Breast epithelium (tissue), 4 donors: ENCODE measurements at regions not wholly inside any gene's neighbourhood (a gene's known extent, or its start where the extent isn't known, plus 50 kb on each side); places are given as distances from the start of the nearest gene placed in this dataset.
"Not testable (repeated sequence)": the region's sequence is repeated elsewhere in the genome, so short reads cannot be mapped to it uniquely, and the experiment has no call there.

Experiments
- DNase-seq, 2 donors: peaks; one replicate each; pipeline ENCODE4 v3.0.0-alpha.2; 2019; ENCODE audit warnings: low spot score in 2 of 2
- H3K27ac ChIP-seq, 2 donors: fragments of 200-600 bp; sonication (generic) in 1 of 2; one replicate each; pipeline ENCODE4 v1.5.1; 2016 to 2019; ENCODE audit warnings: mild to moderate bottlenecking in 1 of 2
- H3K27me3 ChIP-seq, 2 donors: fragments of 200-600 bp; sonication (generic) in 1 of 2; one replicate each; pipeline versions ENCODE4 v1.5.1 to v1.6.0; 2017 to 2019; ENCODE audit warnings: control low read depth in 1 of 2, mild to moderate bottlenecking in 1 of 2
- H3K36me3 ChIP-seq: fragments of 200-600 bp; one replicate; pipeline ENCODE4 v1.5.1; 2019
- H3K4me1 ChIP-seq, 2 donors: fragments of 200-600 bp; sonication (generic); one replicate each; pipeline ENCODE4 v1.5.1; 2016 to 2019; ENCODE audit warnings: control low read depth in 1 of 2
- H3K4me3 ChIP-seq, 3 donors: fragments of 200-600 bp; sonication (generic); 1 replicate in 2 of 3; 2 replicates in 1 of 3; pipeline ENCODE4 v1.5.1; 2016 to 2019; ENCODE audit warnings: mild to moderate bottlenecking in 3 of 3, moderate library complexity in 2 of 3
- H3K9me3 ChIP-seq, 2 donors: fragments of 200-600 bp; sonication (generic) in 1 of 2; one replicate each; pipeline ENCODE4 v1.5.1; 2016 to 2019; ENCODE audit warnings: control low read depth in 1 of 2
- POLR2A ChIP-seq: fragments of 450-650 bp; IDR thresholded peaks from one replicate; pipeline ENCODE4 v1.6.1; 2016; ENCODE audit warnings: antibody characterized with exemption, mild to moderate bottlenecking, moderate library complexity
- POLR2AphosphoS5 ChIP-seq, 3 donors: sonication (generic); formaldehyde crosslinking; IDR thresholded peaks; one replicate each; pipeline ENCODE4 v1.6.1; 2017; ENCODE audit warnings: antibody characterized with exemption in 3 of 3
- intact Hi-C: fragments of 100-400 bp; cut with DNase I; formaldehyde crosslinking; loops from one replicate; pipeline ENCODE4 v1.15.1; 2023; ENCODE audit warnings: low total_unique reads
- TF ChIP-seq, protein P1 (sequence below), 3 donors: fragments of 450-650 bp; IDR thresholded peaks; one replicate each; pipeline ENCODE4 v1.5.1; 2016 to 2017; ENCODE audit warnings: antibody characterized with exemption in 3 of 3, mild to moderate bottlenecking in 3 of 3, moderate library complexity in 3 of 3

DNA sequence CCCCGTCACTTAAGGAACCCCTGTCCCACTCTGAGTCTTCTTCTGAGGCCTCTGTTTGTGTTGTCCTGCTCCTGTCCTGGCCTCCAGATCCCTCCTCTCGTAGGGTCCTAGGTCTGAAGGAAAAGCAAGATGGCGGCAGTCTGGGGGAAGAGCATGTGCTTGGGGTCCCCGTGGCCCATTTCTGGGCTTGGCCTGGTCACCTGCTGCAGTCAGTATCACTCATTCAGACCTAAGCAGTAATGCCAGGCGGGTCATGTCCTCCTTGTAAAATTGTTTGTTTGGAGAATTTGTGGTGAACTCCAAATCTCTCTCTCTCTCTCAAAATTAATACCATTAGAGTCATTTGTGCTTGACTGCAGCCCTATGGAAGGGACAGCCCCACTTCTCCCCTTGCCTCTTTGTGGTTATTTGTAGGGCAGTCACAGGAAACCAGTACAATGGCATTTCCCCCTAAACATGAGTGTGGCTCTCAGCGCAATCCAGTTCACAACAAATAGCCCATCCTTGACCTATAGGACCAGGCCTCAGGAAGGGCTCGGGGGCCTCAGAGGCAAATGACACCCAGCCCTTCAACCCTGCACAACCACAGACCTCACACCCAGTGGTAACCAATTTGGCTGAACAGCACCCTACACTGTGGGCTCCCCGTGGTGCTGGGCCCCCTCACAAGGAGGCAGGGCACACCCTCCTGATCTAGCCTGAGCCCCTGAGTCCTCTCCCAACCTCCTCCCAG, 173.5 kb downstream of the OR4M2 start:
- TF ChIP-seq POLR2A (no peak), POLR2AphosphoS5 (IDR thresholded peaks at IDR 0.05) (no peak)
- TF ChIP-seq, protein P1, sequence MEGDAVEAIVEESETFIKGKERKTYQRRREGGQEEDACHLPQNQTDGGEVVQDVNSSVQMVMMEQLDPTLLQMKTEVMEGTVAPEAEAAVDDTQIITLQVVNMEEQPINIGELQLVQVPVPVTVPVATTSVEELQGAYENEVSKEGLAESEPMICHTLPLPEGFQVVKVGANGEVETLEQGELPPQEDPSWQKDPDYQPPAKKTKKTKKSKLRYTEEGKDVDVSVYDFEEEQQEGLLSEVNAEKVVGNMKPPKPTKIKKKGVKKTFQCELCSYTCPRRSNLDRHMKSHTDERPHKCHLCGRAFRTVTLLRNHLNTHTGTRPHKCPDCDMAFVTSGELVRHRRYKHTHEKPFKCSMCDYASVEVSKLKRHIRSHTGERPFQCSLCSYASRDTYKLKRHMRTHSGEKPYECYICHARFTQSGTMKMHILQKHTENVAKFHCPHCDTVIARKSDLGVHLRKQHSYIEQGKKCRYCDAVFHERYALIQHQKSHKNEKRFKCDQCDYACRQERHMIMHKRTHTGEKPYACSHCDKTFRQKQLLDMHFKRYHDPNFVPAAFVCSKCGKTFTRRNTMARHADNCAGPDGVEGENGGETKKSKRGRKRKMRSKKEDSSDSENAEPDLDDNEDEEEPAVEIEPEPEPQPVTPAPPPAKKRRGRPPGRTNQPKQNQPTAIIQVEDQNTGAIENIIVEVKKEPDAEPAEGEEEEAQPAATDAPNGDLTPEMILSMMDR (IDR thresholded peaks at IDR 0.05) = no peak
- Histone ChIP-seq H3K36me3 (no peaks in the 10 kb centered on the region), H3K9me3 (no peaks in the 10 kb centered on the region), H3K27ac (no peak overlapping the region), H3K4me1 (no peaks in the 10 kb centered on the region), H3K27me3 (no peaks in the 10 kb centered on the region), H3K4me3 (no peak overlapping the region)
- intact Hi-C loops = no loop called here
- DNase-seq = no peak

DNA sequence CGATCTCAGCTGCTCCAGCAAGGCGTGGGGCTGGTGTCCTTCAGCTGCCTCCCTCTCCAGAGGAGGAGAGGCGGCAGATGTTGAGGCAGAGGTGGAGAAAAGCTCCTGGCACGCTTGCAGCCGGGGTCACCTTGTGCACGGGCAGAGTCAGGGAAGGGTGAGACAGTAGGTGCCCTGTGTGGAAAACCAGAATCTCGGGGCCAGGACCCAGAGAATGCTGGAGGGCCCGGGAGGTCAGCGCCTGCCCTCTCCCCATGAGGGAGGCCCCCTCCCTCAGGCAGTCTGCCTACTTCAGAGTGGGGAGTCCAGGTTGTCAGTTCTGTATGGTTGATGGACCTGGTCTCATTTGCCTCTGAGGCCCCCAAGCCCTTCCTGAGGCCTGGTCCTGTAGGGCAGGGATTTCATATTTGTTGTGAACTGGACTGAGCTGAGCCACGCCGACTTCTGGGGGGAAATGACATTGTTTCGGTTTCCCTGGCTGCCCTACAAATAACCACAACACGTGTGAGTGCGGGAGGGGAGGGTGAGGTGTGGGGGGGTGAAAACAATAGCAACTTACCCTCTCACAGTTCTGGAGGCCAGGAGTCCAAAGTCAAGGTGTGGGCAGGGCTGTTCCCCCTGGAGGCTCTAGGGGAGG, 174.2 kb downstream of the OR4M2 start:
- intact Hi-C loops, H3K9me3 ChIP-seq, H3K36me3 ChIP-seq, DNase-seq, H3K4me1 ChIP-seq, H3K4me3 ChIP-seq, H3K27me3 ChIP-seq, H3K27ac ChIP-seq: not testable (repeated sequence)

DNA sequence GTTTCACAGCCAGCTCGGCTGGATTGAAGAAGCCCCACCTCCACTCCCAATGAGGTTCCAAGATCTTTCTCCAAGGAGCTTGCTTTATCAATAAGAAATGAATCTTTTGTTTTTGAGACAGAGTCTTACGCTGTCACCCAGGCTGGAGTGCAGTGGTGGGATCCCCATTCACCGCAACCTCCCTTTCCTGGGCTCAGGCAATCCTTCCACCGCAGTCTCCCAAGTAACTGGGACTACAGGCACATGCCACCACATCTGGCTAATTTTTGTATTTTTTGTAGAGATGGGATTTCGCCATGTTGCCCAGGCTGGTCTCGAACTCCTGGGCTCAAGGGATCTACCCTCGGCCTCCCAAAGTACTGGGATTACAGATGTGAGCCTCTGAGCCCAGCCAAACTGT, 175.3 kb downstream of the OR4M2 start:
- not testable (repeated sequence) for H3K4me3 ChIP-seq, H3K9me3 ChIP-seq, H3K27me3 ChIP-seq, H3K27ac ChIP-seq, DNase-seq, H3K36me3 ChIP-seq, H3K4me1 ChIP-seq
- intact Hi-C loops = loop anchor here (1.0 kb wide), 1 partner anchor 8 kb away; no protein-coding TSS in a partner anchor

DNA sequence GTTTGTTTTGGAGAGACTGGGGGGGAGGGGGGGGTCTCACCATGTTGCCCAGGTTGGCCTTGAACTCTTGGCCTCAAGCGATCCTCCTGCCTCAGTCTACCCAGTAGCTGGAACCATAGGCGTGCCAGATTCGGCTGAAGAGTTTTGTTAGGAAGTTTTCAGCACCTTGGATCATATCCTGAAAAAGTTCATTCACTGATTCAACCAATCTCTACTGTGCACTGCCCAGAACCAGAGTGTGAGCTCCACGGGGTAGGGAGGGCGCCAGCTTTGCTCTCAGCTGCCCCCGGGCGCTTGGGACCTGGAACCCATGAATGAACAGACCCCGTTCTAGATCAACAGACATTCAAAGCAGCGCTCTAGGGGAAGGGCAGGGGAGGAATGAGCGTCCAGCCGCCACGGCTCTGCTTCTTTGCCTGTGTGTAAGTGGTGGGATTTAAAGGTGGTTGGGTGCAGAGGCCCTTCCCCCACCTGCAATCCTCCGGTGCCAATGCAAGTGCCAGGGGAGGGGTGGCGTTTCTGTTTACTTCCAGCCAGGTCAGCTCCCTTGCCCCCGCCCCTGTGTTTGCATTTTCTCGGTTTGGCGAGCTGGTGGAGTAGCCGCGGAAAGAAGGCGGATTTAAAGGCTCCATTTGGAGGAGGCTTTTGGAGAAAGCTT, 176.2 kb downstream of the OR4M2 start:
- intact Hi-C loops = loop anchor here (1.0 kb wide), 1 partner anchor 9 kb away; no protein-coding TSS in a partner anchor
- H3K36me3 ChIP-seq, H3K4me1 ChIP-seq, H3K4me3 ChIP-seq, H3K9me3 ChIP-seq, DNase-seq, H3K27me3 ChIP-seq, H3K27ac ChIP-seq: not testable (repeated sequence)

DNA sequence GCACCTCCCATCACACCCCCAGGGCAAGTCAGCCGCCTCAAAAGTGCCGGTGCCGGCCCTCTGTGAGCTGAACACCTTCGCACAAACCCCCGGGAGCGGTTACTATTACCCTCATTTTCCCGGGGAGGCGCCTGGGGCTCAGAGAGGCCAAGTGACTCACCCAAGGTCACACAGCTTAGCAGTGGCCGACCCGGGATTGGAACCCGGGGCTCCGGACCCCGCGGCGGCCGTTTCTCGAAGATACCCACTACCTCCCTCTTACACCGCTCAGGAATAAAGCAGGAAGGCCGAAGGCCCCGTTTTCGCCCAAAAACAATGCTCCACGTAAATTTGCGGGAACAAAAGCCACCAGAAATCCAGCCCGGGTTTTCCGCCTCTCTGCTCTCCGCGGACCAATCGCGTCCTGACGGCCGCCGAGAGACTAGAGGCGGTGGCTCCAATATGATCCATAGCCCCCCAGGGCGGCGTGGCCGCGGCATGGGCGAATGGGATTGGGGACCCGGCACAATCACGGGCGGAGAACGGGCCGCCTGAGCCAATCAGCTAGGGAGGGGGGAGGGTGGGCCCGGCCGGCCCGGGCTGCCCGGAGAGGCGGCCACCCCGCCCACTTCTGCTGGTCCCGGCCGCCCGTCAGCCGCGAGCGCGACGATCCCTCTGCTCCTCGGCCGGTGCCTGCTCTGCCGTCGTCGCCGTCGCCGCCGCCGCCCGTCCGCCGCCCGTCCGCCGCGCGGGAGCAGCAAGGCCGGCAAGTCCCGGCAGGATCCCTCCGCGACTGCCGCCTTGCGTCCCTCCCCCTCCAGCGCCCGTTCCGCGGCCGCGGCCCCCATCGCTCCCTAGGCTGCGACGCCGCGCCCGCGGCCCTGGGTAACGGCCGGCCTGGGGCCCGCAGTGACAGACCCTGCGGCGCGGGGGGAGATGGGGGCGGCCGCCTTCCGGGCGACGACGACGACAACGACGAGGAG, 177.0 kb downstream of the OR4M2 start:
- H3K4me3 ChIP-seq = no peak overlapping the region
- no peak for DNase-seq
- no peaks in the 10 kb centered on the region for H3K4me1 ChIP-seq
- intact Hi-C loops = no loop called here
- no peaks in the 10 kb centered on the region for H3K9me3 ChIP-seq
- TF ChIP-seq POLR2AphosphoS5 (IDR thresholded peaks at IDR 0.05) (no peak), POLR2A (no peak)
- TF ChIP-seq, protein P1 (IDR thresholded peaks at IDR 0.05) = no peak
- H3K27me3 ChIP-seq = no peaks in the 10 kb centered on the region
- H3K27ac ChIP-seq = no peak overlapping the region
- H3K36me3 ChIP-seq = no peaks in the 10 kb centered on the region

DNA sequence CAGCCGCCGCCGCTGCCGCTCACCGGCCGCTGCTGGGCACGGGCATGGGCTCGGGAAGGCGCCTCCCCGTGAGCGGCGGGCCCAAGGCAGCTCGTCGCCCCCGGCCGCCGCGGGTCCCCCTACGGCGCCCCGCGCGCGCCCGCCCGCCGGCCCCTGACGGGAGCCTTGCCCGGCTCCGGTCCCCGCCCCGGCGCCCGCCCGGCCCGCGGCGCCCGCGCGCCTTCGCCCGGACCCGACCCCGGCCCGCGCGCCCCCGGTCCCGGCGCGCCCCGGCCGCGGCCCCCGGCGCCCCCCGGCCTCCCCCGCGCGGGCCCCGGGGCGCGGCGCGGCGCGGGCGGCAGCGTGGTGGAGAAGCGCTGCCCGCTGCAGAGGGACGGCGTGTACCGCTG, 177.7 kb downstream of the OR4M2 start:
- Histone ChIP-seq H3K27me3 (no peaks in the 10 kb centered on the region), H3K36me3 (no peaks in the 10 kb centered on the region), H3K27ac (no peak overlapping the region), H3K9me3 (no peaks in the 10 kb centered on the region), H3K4me1 (no peaks in the 10 kb centered on the region), H3K4me3 (no peak overlapping the region)
- intact Hi-C loops = no loop called here
- no peak for DNase-seq
- TF ChIP-seq POLR2A = no peak
- no peak for TF ChIP-seq POLR2AphosphoS5 (IDR thresholded peaks at IDR 0.05)
- TF ChIP-seq, protein P1 (IDR thresholded peaks at IDR 0.05) = no peak
